ENCODE measurements at regions not wholly inside any gene's neighbourhood (a gene's known extent, or its start where the extent isn't known, plus 50 kb on each side); places are given as distances from the start of the nearest gene placed in this dataset.

DNA sequence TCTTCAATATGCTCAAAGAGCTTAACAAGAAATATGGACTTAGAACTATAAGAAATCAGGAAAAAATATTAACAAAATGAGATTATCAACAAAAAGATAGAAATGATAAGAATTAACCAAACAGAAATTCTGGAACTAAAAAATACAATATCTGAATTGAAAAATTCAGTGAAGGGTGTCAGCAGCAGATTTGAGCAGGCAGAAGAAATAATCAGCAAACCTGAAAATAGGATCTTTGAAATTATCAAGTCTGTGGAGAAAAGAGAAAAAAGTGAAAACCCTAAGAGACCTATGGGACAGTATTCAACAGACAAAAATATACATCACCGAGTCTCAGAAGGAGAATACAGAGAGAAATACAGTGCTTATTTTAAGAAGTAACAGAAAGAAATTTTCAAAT, 877.8 kb upstream of the AGA start:
- POLR2A ChIA-PET (ENCODE audit: unreplicated experiment): no interaction called here
- in situ Hi-C loops (cut with MboI; ENCODE audit: low sequenced_read_pairs): no loop called here
- no peak overlapping the region for H3K4me3 ChIP-seq (ENCODE audit: insufficient read depth, low read depth, low read length)

More for the DNA sequence above, 877.8 kb upstream of the AGA start:
- Histone ChIP-seq H3K27ac (ENCODE audit: insufficient read depth, low read length) (no peak overlapping the region), H3K9me3 (ENCODE audit: control insufficient read depth, insufficient read depth, low read length) (peaks cover 8% of the 10 kb centered on the region), H2BK120ac (ENCODE audit: low read depth, low read length) (no peak overlapping the region), H3K18ac (ENCODE audit: low read depth, low read length) (no peak overlapping the region), H4K91ac (ENCODE audit: insufficient read depth, low read depth, low read length) (no peak overlapping the region), H4K5ac (ENCODE audit: low read depth, low read length) (no peak overlapping the region), H3K4me2 (ENCODE audit: low read depth, low read length) (no peak overlapping the region), H3K4me1 (ENCODE audit: control insufficient read depth, insufficient read depth, low read length) (no peaks in the 10 kb centered on the region), H4K20me1 (ENCODE audit: insufficient read depth, low read length) (no peaks in the 10 kb centered on the region), H2AFZ (replicated peaks; ENCODE audit: low read length, poor library complexity) (no peak overlapping the region), H2AK5ac (ENCODE audit: low read depth, low read length) (no peak overlapping the region), H2BK5ac (ENCODE audit: low read depth, low read length, poor library complexity, severe bottlenecking) (no peak overlapping the region), H3K27me3 (ENCODE audit: control insufficient read depth, insufficient read depth, low read length) (no peaks in the 10 kb centered on the region), H3K36me3 (ENCODE audit: control insufficient read depth, insufficient read depth, low read length) (no peaks in the 10 kb centered on the region), H3K9ac (ENCODE audit: low read depth, low read length) (no peak overlapping the region), H2AK9ac (replicated peaks; ENCODE audit: low read depth, low read length, poor library complexity) (no peak overlapping the region), H3K4ac (ENCODE audit: low read depth, low read length) (no peak overlapping the region), H3K9me1 (ENCODE audit: insufficient read depth, low read length) (no peaks in the 10 kb centered on the region), H3K23ac (ENCODE audit: low read depth, low read length) (no peak overlapping the region), H3K14ac (replicated peaks; ENCODE audit: low read depth, low read length) (no peak overlapping the region), H2BK20ac (ENCODE audit: low read depth, low read length) (no peak overlapping the region), H3K79me1 (ENCODE audit: low read depth in 1 of 2, low read length in 2 of 2) (no peaks in the 10 kb centered on the region), H2BK15ac (ENCODE audit: low read depth, low read length) (no peak overlapping the region), H4K8ac (ENCODE audit: low read depth in 2 of 2, low read length in 2 of 2) (no peak overlapping the region), H3K56ac (ENCODE audit: extremely low read depth, insufficient read depth, low read length) (no peak overlapping the region)
- WGBS, 2 experiments (ENCODE audit: extremely low coverage in 2 of 2, insufficient read length in 1 of 2): no CpG with 5 or more reads among the region's 1 CpG
- no peak for DNase-seq
- no peak for TF ChIP-seq MXI1 (IDR thresholded peaks at IDR 0.05; ENCODE audit: borderline replicate concordance, low read depth, low read length)
- no peak for TF ChIP-seq RAD21 (IDR thresholded peaks at IDR 0.05; ENCODE audit: low read length)
- intact Hi-C loops (cut with micrococcal nuclease) (no loop called here), dilution Hi-C loops (cut with HindIII; ENCODE audit: low sequenced_read_pairs, unreplicated experiment) (no loop called here)
- no peak for ATAC-seq (ENCODE audit: low read depth)
- BruUV-seq (replicated peaks): no TSS peak
- CTCF ChIA-PET: no interaction called here

Measured in IMR-90 (cell line).